Activated naive CD4-positive, alpha-beta T cell treated with anti-CD3 and anti-CD28 coated beads, Interleukin-2, amount 10 ng/mL, durations not matched to agents 7 days and 5 days (primary cell): ENCODE measurements at regions not wholly inside any gene's neighbourhood (a gene's known extent, or its start where the extent isn't known, plus 50 kb on each side); places are given as distances from the start of the nearest gene placed in this dataset.

Source experiments
- CTCF ChIA-PET: fragments of 350-600 bp; sonication (Branson Sonifier 250); formaldehyde crosslinking; loops from one replicate; lab custom pipeline; 2021; ENCODE audit warnings: antibody characterized with exemption; lab: Charles Lee
- DNase-seq: peaks from one replicate; pipeline ENCODE4 v3.0.0-alpha.2; 2020
- H3K27ac Mint-ChIP-seq: one replicate; pipeline ENCODE4 v1.8.0; 2021; ENCODE audit warnings: mild to moderate bottlenecking, moderate library complexity, mixed read lengths
- H3K27me3 Mint-ChIP-seq: one replicate; pipeline ENCODE4 v1.8.0; 2021; ENCODE audit warnings: mild to moderate bottlenecking, mixed read lengths
- H3K36me3 Mint-ChIP-seq: one replicate; pipeline ENCODE4 v1.8.0; 2021; ENCODE audit warnings: mixed read lengths
- H3K4me1 Mint-ChIP-seq: one replicate; pipeline ENCODE4 v1.8.0; 2021; ENCODE audit warnings: mixed read lengths
- H3K4me3 Mint-ChIP-seq: one replicate; pipeline ENCODE4 v1.8.0; 2021; ENCODE audit warnings: mild to moderate bottlenecking, moderate library complexity, mixed read lengths
- H3K9me3 Mint-ChIP-seq: one replicate; pipeline ENCODE4 v1.8.0; 2021; ENCODE audit warnings: mixed read lengths

DNA sequence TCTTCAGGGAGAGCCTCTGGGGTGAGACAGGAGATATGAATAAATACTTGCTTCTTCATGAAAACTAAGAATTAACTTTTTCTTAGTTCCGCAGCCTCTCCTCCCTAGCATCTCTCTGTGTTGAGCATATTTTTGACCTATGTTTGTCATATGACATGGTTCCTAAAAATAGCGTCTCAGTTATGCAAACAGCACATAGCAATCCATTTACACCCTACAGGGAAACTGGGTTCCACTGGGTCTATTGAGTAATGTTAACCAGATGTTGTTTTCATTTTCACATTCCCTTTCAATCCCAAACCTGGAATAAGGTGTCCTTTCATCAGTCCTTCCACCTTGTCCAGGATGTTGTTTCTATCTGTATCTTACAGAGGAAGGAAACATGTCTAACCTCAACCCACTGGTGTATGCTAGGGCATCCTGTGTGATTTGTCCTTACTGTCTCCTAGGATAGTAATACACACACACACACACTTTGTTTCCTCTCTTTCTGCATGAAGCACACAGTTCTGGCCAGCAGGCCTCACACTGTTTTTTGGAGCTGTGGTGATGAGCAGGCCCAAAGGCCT, 1543.5 kb downstream of the AACS start:
- no peaks in the 10 kb centered on the region for H3K27me3 Mint-ChIP-seq
- H3K4me1 Mint-ChIP-seq = peaks cover 7% of the 10 kb centered on the region
- CTCF ChIA-PET = no interaction called here
- no peak for DNase-seq
- H3K9me3 Mint-ChIP-seq = peaks cover 16% of the 10 kb centered on the region
- H3K27ac Mint-ChIP-seq = no peak overlapping the region
- H3K36me3 Mint-ChIP-seq = no peaks in the 10 kb centered on the region
- no peak overlapping the region for H3K4me3 Mint-ChIP-seq

DNA sequence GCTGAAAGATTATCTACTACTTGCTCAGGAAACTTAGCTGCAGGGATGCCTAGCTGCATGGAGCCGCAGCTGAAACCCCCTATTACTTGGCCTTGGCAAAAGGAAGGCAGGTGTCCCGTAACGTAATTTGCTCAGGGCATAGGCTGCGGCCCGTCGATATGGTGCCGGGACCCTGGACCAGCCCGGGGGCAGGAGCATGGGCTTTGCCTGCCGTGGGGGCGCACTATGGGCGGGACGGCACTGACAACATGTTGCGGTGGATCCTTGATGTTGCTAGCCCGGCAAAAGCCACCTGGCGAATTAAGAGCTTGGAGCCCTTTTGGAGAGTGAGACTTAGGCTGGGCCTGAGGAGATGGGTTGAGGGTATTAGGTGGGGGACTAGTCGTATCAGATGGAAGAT, 1551.2 kb downstream of the AACS start:
- no peak overlapping the region for H3K27ac Mint-ChIP-seq
- H3K36me3 Mint-ChIP-seq = no peaks in the 10 kb centered on the region
- H3K9me3 Mint-ChIP-seq = peaks cover 28% of the 10 kb centered on the region
- no peak for DNase-seq
- H3K4me3 Mint-ChIP-seq = no peak overlapping the region
- H3K27me3 Mint-ChIP-seq = no peaks in the 10 kb centered on the region
- H3K4me1 Mint-ChIP-seq = no peaks in the 10 kb centered on the region
- CTCF ChIA-PET = no interaction called here

DNA sequence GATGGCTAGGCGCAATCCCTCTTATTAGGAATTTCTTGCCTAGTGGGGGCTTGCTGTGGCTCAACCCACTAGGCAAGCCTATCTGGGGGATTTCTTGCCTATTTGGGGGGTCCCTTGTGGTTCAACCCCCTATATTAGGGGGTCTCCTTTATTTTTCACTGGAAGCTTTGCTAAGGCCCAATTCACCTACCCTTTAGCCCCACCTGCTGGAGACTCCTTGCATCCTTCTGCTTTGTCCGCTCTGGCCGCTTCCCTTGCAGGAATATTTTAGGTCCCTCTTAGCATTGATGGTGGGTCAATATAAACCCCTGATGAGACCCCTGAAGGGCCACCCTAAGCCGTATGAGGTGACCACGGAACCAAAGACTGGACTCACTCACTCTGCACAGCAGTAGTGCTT, 1552.1 kb downstream of the AACS start:
- Mint-ChIP-seq H3K27me3 (no peaks in the 10 kb centered on the region), H3K27ac (no peak overlapping the region), H3K4me3 (no peak overlapping the region), H3K36me3 (no peaks in the 10 kb centered on the region), H3K9me3 (peaks cover 23% of the 10 kb centered on the region), H3K4me1 (no peaks in the 10 kb centered on the region)
- CTCF ChIA-PET = interaction anchor here (0.9 to 1.1 kb wide), 2 partner anchors 545 to 547 kb away, joined by 3 to 4 read pairs; no protein-coding TSS in a partner anchor
- DNase-seq = no peak

DNA sequence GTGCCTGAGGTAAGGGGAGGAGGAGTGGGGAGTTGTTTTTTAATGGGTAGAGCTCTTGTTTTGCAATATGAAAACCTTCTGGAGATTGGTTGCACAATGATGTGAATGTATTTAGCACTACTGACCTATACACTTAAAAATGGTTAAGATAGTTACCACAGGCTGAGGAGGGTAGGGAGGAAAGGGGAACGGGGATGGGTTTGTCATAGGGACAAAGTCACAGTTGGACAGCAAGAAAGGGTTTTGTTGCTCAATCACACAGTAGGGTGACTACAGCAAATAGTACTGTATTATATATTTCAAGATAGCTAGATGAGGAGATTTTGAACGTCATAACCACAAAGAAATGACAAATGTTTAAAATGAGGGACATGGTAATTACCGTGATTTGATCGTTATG, 1562.4 kb downstream of the AACS start:
- peaks cover 2% of the 10 kb centered on the region for H3K9me3 Mint-ChIP-seq
- no peak overlapping the region for H3K4me3 Mint-ChIP-seq
- no peak overlapping the region for H3K27ac Mint-ChIP-seq
- H3K27me3 Mint-ChIP-seq = no peaks in the 10 kb centered on the region
- DNase-seq = no peak
- H3K36me3 Mint-ChIP-seq = no peaks in the 10 kb centered on the region
- no peaks in the 10 kb centered on the region for H3K4me1 Mint-ChIP-seq
- CTCF ChIA-PET = no interaction called here

DNA sequence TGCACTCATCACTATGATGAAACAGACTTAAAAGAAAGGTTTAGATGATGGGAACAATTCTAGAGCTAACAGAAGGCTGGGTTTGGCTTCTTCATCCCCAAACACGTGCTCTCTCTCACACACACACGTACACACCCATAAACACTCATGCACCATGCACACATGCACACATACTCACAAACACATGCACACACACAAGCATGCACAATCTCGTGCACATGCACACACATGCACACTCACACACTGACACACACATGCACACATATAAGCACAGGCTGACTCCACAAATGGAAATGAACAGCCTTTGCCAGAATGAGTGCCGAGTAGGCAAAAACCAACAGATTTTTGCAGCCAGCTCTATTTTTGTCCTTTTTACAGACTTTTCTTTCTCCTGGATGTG, 1571.6 kb downstream of the AACS start:
- Mint-ChIP-seq H3K4me3 (no peak overlapping the region), H3K9me3 (peaks cover 21% of the 10 kb centered on the region), H3K27me3 (no peaks in the 10 kb centered on the region), H3K27ac (no peak overlapping the region), H3K4me1 (no peaks in the 10 kb centered on the region), H3K36me3 (no peaks in the 10 kb centered on the region)
- no peak for DNase-seq
- CTCF ChIA-PET = no interaction called here

DNA sequence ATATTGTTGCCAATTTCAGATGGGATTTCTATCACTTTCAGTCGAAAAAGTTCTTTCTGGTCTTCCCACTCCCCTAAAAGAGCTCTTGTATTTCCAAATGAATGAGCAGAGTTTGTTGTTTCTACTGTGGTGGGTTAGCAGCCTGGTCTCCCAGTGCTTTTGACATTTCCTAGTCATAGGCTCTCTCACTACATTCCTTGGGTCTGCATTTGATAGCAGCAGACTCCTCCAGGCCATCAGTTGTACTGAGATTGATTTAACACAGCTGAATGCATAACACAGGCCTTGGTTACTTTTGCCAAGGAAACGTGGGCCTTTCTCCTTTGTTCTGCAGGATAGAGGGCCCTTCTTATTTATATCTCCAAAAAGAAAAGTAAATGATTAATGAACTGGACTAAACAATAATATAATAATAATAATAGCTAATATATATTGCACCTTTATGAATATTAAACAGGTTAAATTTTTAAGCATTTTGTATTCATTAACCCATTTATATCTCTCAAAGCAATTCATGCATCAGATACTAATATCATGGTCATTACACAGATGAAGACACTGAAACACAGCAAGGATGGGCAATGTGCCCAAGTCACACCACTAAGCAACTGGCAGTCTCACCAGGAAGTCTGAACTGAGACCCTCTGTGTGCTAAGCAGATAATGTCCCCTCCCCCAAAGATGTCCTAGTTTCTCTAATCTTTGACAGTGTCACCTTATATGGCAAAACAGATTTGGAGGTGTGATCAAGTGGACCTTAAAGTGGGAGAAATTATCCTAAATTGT, 1579.2 kb downstream of the AACS start:
- Mint-ChIP-seq H3K27me3 (no peaks in the 10 kb centered on the region), H3K9me3 (peaks cover 24% of the 10 kb centered on the region), H3K36me3 (no peaks in the 10 kb centered on the region), H3K4me1 (no peaks in the 10 kb centered on the region), H3K4me3 (no peak overlapping the region), H3K27ac (no peak overlapping the region)
- CTCF ChIA-PET = no interaction called here
- no peak for DNase-seq

DNA sequence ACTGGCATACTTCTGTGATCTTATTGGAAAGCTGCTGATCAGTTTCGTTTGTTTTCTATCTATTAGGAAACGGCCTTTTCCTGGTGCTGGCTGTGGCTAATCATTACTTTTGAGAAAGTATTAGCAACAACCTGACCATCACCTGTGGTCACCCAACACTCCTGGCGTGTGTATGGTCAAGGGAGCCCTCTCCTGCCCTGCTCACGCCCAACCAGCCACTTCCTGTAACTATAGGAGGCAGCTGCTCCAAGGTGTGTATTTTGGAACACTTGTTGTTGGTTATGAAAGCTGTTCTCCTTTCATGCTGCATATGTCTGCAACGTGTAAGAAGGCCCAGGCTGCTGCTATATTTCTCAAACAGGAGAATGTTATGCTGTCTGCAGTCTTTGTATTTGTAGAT, 1582.8 kb downstream of the AACS start:
- Mint-ChIP-seq H3K4me1 (no peaks in the 10 kb centered on the region), H3K36me3 (no peaks in the 10 kb centered on the region), H3K27me3 (no peaks in the 10 kb centered on the region), H3K4me3 (no peak overlapping the region), H3K9me3 (peaks cover 9% of the 10 kb centered on the region), H3K27ac (no peak overlapping the region)
- CTCF ChIA-PET = interaction anchor here (1.3 kb wide), 1 partner anchor 11 kb away, joined by 3 read pairs; no protein-coding TSS in a partner anchor
- no peak for DNase-seq

DNA sequence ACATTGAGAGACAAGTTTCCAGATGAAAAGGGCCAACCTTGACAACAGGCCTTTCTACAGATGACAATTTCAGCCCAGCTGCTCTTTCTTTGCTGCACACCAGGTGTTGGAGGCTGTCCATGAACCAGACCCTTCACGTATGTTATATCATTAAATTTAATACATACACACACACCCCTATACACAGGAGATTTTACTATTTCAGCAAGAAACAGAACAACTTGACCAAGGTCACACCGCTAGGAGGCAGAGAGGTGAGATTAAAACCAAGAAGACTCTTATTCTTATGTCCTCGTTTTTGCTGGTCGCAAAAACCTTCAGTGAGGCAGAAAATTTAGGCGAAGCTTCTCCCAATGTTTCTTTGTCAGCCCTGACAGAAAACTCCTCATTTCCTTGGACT, 1585.9 kb downstream of the AACS start:
- H3K36me3 Mint-ChIP-seq = no peaks in the 10 kb centered on the region
- H3K9me3 Mint-ChIP-seq = no peaks in the 10 kb centered on the region
- no peak overlapping the region for H3K27ac Mint-ChIP-seq
- CTCF ChIA-PET = no interaction called here
- no peak overlapping the region for H3K4me3 Mint-ChIP-seq
- no peaks in the 10 kb centered on the region for H3K4me1 Mint-ChIP-seq
- H3K27me3 Mint-ChIP-seq = no peaks in the 10 kb centered on the region
- no peak for DNase-seq

DNA sequence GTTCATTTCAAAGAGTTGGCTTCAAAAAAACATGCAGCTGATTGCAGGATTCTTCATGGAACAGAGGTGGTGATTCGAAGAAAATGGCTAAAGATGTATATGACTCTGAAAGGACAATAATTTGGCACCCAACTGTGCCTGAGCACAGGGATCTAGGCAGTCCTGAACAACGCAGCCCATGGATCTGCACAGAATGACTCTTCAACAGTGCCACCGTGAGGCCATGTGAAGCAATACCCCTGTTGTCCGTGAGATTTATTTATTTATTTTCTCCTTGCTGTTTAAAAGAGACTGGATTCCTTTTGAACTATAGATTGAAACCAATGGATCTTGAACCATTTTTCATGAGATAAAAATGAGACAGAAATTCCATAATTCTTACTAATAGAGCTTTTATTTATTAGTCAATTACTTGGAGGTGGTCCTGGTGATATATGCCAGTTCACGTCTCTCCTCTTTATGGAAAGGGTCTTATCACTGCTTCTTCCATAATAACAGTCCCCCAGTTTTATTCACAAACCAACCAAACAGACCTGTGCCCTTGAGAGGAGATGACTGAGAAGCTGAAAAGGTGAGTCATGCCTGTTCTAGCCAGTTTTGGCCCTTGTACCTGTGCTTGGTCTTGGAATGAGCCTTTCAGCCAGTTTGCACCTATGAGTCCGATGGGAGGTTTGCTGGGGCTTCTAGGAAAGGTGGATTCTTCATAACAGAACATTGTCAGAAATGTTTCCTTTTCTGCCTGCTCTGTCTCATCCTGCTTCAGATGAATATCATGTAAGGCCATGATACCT, 1598.3 kb downstream of the AACS start:
- Mint-ChIP-seq H3K9me3 (peaks cover 12% of the 10 kb centered on the region), H3K4me1 (no peaks in the 10 kb centered on the region), H3K36me3 (no peaks in the 10 kb centered on the region), H3K4me3 (no peak overlapping the region), H3K27me3 (no peaks in the 10 kb centered on the region), H3K27ac (no peak overlapping the region)
- CTCF ChIA-PET = no interaction called here
- DNase-seq = peak; percentile 25

DNA sequence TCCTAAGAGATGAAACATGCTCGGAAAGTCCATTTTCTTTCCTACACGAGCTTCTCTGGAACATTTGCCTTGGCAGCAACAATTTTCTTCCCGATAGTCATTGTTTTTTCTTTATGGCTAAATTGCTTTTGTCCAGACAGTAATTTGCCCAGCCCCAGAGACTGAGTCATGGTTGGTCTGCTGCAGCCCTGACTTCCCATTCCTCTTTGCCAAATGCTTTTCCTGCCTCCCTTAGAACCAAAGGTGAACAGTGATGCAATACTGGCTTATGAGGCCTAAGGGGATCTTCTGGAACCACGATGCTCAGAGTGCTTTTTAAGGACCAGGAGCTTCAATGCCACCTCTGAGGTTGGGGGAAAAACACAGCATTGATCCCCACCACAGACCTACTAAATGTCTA, 1599.6 kb upstream of the TMEM132C start:
- H3K27me3 Mint-ChIP-seq = no peaks in the 10 kb centered on the region
- no peak for DNase-seq
- no peak overlapping the region for H3K27ac Mint-ChIP-seq
- peaks cover 4% of the 10 kb centered on the region for H3K9me3 Mint-ChIP-seq
- CTCF ChIA-PET = no interaction called here
- H3K4me3 Mint-ChIP-seq = no peak overlapping the region
- H3K4me1 Mint-ChIP-seq = no peaks in the 10 kb centered on the region
- H3K36me3 Mint-ChIP-seq = no peaks in the 10 kb centered on the region

DNA sequence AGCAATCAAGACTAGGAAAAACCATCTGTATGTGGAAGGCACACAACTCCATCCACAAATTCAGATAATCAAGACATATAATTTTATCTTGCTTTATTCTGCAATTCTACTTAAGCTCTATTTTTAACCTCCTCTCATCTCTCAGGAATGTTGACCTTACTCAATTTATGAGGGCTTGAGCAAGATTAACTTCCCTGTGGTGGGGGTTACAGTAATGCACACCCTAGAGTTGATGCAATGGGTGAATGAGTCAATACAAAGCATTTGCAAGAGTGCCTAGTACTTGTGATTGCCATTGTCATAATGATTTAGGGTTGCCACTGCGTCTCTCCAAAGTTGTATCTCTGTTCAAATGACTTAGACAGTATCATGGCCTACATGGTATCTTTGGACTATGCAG, 1598.4 kb upstream of the TMEM132C start:
- no peaks in the 10 kb centered on the region for H3K4me1 Mint-ChIP-seq
- no peaks in the 10 kb centered on the region for H3K9me3 Mint-ChIP-seq
- CTCF ChIA-PET = no interaction called here
- no peak overlapping the region for H3K4me3 Mint-ChIP-seq
- no peak overlapping the region for H3K27ac Mint-ChIP-seq
- H3K27me3 Mint-ChIP-seq = no peaks in the 10 kb centered on the region
- H3K36me3 Mint-ChIP-seq = no peaks in the 10 kb centered on the region
- DNase-seq = no peak

DNA sequence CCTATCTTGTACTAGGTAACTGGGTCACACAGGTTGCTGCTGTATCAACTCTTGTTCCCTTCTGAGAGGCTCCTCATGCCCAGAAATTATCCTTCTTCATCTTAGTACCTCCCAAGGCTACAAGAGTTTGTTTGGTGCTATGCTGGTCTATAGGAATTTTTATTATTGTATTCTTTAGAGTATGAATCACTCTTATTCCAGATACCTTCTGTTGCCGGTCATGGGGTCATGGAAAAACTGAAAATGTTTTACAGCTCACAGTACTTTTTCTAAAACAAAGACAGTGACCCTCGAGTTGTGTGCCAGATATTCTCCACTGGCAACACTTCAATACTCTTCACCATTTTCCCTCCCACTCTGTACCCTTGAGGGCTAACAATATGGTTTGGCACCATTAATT, 1598.0 kb upstream of the TMEM132C start:
- DNase-seq = no peak
- Mint-ChIP-seq H3K27ac (no peak overlapping the region), H3K27me3 (no peaks in the 10 kb centered on the region), H3K4me1 (no peaks in the 10 kb centered on the region), H3K4me3 (no peak overlapping the region), H3K9me3 (no peaks in the 10 kb centered on the region), H3K36me3 (no peaks in the 10 kb centered on the region)
- CTCF ChIA-PET = no interaction called here

DNA sequence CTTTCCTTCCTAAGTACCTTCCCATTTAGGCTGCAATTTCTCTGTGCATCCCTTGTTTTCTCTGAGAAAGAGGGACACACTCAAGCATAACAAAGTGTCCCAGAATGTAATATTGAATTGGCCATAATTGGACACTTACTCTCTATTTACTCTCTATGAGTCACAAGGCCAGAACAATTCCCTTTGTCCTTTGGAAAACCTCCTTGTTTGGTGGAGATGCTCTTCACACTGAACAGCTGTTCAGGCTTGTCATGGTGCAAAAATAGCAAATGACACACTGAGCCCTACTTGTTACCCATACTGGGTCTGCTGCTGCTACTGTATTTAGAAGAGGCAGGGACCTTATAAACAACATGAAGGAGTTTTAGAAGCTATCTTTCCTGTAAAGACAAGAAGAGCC, 1590.5 kb upstream of the TMEM132C start:
- H3K4me3 Mint-ChIP-seq = no peak overlapping the region
- H3K27ac Mint-ChIP-seq = no peak overlapping the region
- no peaks in the 10 kb centered on the region for H3K27me3 Mint-ChIP-seq
- H3K4me1 Mint-ChIP-seq = no peaks in the 10 kb centered on the region
- H3K36me3 Mint-ChIP-seq = no peaks in the 10 kb centered on the region
- CTCF ChIA-PET = interaction anchor here (1.1 kb wide), 1 partner anchor 12 kb away, joined by 3 read pairs; no protein-coding TSS in a partner anchor
- no peak for DNase-seq
- peaks cover 2% of the 10 kb centered on the region for H3K9me3 Mint-ChIP-seq

DNA sequence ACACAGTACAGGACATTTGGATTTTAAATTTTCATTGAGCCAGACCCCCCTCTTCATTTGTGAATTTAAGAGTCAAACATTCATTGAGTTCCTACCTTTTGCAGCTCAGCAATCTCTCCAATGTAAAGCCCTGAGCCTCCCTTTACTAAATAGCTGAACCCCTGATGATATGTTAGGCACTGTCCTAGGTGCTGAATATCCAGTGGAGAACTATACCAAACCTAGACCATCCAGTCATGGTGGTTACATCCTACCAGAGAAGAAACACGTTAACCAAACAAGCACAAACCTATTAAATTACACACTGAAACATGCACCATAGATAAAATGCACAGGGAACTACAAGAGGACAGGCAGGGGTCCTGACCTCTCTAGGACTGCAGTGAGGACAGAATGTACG, 1585.3 kb upstream of the TMEM132C start:
- peaks cover 9% of the 10 kb centered on the region for H3K9me3 Mint-ChIP-seq
- H3K27ac Mint-ChIP-seq = no peak overlapping the region
- DNase-seq = no peak
- H3K36me3 Mint-ChIP-seq = no peaks in the 10 kb centered on the region
- no peaks in the 10 kb centered on the region for H3K4me1 Mint-ChIP-seq
- CTCF ChIA-PET = no interaction called here
- no peak overlapping the region for H3K4me3 Mint-ChIP-seq
- H3K27me3 Mint-ChIP-seq = no peaks in the 10 kb centered on the region

DNA sequence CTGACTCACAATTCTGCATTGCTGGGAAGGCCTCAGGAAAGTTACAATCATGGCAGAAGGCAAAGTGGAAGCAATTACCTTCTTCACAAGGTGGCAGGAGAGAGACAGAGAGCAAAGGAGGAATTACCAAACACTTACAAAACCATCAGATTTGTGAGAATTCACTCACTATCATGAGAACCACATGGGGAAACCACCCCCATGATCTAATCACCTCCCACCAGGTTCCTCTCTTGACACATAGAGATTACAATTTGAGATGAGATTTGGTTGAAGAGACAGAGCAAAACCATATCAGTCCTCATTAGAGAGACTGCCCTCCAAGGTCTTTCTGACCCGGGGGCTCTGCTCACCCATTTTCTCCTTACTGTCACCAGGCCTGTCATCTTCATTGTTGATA, 1582.3 kb upstream of the TMEM132C start:
- H3K27me3 Mint-ChIP-seq = no peaks in the 10 kb centered on the region
- H3K9me3 Mint-ChIP-seq = peaks cover 8% of the 10 kb centered on the region
- no peak overlapping the region for H3K27ac Mint-ChIP-seq
- CTCF ChIA-PET = no interaction called here
- no peak overlapping the region for H3K4me3 Mint-ChIP-seq
- no peak for DNase-seq
- no peaks in the 10 kb centered on the region for H3K36me3 Mint-ChIP-seq
- no peaks in the 10 kb centered on the region for H3K4me1 Mint-ChIP-seq
